PC-9 (cell line): ENCODE measurements at regions not wholly inside any gene's neighbourhood (a gene's known extent, or its start where the extent isn't known, plus 50 kb on each side); places are given as distances from the start of the nearest gene placed in this dataset.

Experiments used
- CTCF ChIP-seq: fragments of 200-600 bp; sonication (generic); conservative IDR thresholded peaks from 2 replicates; pipeline ENCODE4 v1.6.1; 2017; ENCODE audit warnings: mixed run types, antibody characterized with exemption, mild to moderate bottlenecking, moderate library complexity
- EZH2 ChIP-seq: fragments of 200-600 bp; sonication (generic); IDR thresholded peaks from 2 replicates; pipeline ENCODE4 v1.8.0; 2017; ENCODE audit warnings: antibody characterized with exemption, low read depth

- TF ChIP-seq EZH2 = no peak
- TF ChIP-seq CTCF = no peak
Measured at GRCh38 chr11:119482521-119483011, 59.6 kb upstream of the THY1 start.
